ENCODE measurements at regions not wholly inside any gene's neighbourhood (a gene's known extent, or its start where the extent isn't known, plus 50 kb on each side); places are given as distances from the start of the nearest gene placed in this dataset.
A peak's percentile ranks its signal among the peaks of the same experiment; 100 is the strongest.
"Not testable (repeated sequence)": the region's sequence is repeated elsewhere in the genome, so short reads cannot be mapped to it uniquely, and the experiment has no call there.

GRCh38 chr10:22467393-22467792 lies 122.1 kb downstream of the SPAG6 start:
- not testable (repeated sequence) for H3K9me3 ChIP-seq (replicated peaks); H3K27me3 ChIP-seq; H3K36me3 ChIP-seq; H3K4me1 ChIP-seq; DNase-seq; H3K4me3 ChIP-seq; H3K27ac ChIP-seq

- DNase-seq, result no peak
- H3K4me3 ChIP-seq, result no peak overlapping the region
Observed at GRCh38 chr10:22468570-22469320, 123.4 kb downstream of the SPAG6 start.

GRCh38 chr10:22473044-22473443 lies 127.7 kb downstream of the SPAG6 start:
- DNase-seq, result no peak
- H3K4me3 ChIP-seq, result no peak overlapping the region
- H3K36me3 ChIP-seq, result no peaks in the 10 kb centered on the region
- H3K27me3 ChIP-seq, result no peaks in the 10 kb centered on the region
- H3K9me3 ChIP-seq (replicated peaks), result no peaks in the 10 kb centered on the region; the same call in 1 of the 2 replicates
- H3K27ac ChIP-seq, result no peak overlapping the region
- H3K4me1 ChIP-seq, result no peaks in the 10 kb centered on the region

More at GRCh38 chr10:22468570-22469320, 123.4 kb downstream of the SPAG6 start:
- H3K36me3 ChIP-seq, result no peaks in the 10 kb centered on the region
- no peaks in the 10 kb centered on the region for H3K27me3 ChIP-seq
- H3K27ac ChIP-seq, result no peak overlapping the region
- H3K9me3 ChIP-seq (replicated peaks), result no peaks in the 10 kb centered on the region
- H3K4me1 ChIP-seq, result no peaks in the 10 kb centered on the region

- H3K27me3 ChIP-seq, result no peaks in the 10 kb centered on the region
- DNase-seq, result no peak
- H3K27ac ChIP-seq, result no peak overlapping the region
- no peaks in the 10 kb centered on the region for H3K4me1 ChIP-seq
- no peak overlapping the region for H3K4me3 ChIP-seq
- no peaks in the 10 kb centered on the region for H3K36me3 ChIP-seq
- no peaks in the 10 kb centered on the region; the same call in 1 of the 2 replicates for H3K9me3 ChIP-seq (replicated peaks)
Observed at GRCh38 chr10:22473459-22473858, 128.2 kb downstream of the SPAG6 start.

GRCh38 chr10:22475651-22476600 lies 130.6 kb downstream of the SPAG6 start:
- Histone ChIP-seq H3K36me3 (no peaks in the 10 kb centered on the region), H3K27ac (no peak overlapping the region), H3K4me1 (no peaks in the 10 kb centered on the region), H3K27me3 (no peaks in the 10 kb centered on the region), H3K9me3 (replicated peaks) (no peaks in the 10 kb centered on the region; the same call in 1 of the 2 replicates), H3K4me3 (no peak overlapping the region)
- DNase-seq, result no peak

- Histone ChIP-seq H3K36me3 (no peaks in the 10 kb centered on the region), H3K27ac (no peak overlapping the region), H3K4me3 (no peak overlapping the region), H3K9me3 (replicated peaks) (no peaks in the 10 kb centered on the region; the same call in 1 of the 2 replicates), H3K4me1 (no peaks in the 10 kb centered on the region; the same call in 1 of the 2 replicates), H3K27me3 (no peaks in the 10 kb centered on the region)
- DNase-seq, result no peak
Observed at GRCh38 chr10:22476601-22477321, 131.5 kb downstream of the SPAG6 start.

GRCh38 chr10:22477334-22478287 lies 132.3 kb downstream of the SPAG6 start:
- DNase-seq, result no peak
- Histone ChIP-seq H3K9me3 (replicated peaks) (no peaks in the 10 kb centered on the region; the same call in 1 of the 2 replicates), H3K4me1 (no peaks in the 10 kb centered on the region; the same call in 1 of the 2 replicates), H3K36me3 (no peaks in the 10 kb centered on the region), H3K4me3 (no peak overlapping the region), H3K27me3 (no peaks in the 10 kb centered on the region), H3K27ac (no peak overlapping the region)

- Histone ChIP-seq H3K27ac (no peak overlapping the region), H3K4me1 (no peaks in the 10 kb centered on the region; the same call in 1 of the 2 replicates), H3K4me3 (no peak overlapping the region), H3K27me3 (no peaks in the 10 kb centered on the region), H3K9me3 (replicated peaks) (no peaks in the 10 kb centered on the region; the same call in 1 of the 2 replicates), H3K36me3 (no peaks in the 10 kb centered on the region)
- DNase-seq, result no peak
Observed at GRCh38 chr10:22478555-22479334, 133.4 kb downstream of the SPAG6 start.

- DNase-seq, result peak in 1 of 2 experiments; percentile 41
- Histone ChIP-seq H3K27me3 (no peaks in the 10 kb centered on the region), H3K4me3 (no peak overlapping the region), H3K27ac (no peak overlapping the region), H3K9me3 (replicated peaks) (no peaks in the 10 kb centered on the region; the same call in 1 of the 2 replicates), H3K4me1 (no peaks in the 10 kb centered on the region; the same call in 1 of the 2 replicates), H3K36me3 (no peaks in the 10 kb centered on the region)
Observed at GRCh38 chr10:22479419-22479818, 134.1 kb downstream of the SPAG6 start.

- no peak overlapping the region for H3K4me3 ChIP-seq
- no peaks in the 10 kb centered on the region for H3K9me3 ChIP-seq (replicated peaks)
- H3K4me1 ChIP-seq, result no peaks in the 10 kb centered on the region; the same call in 1 of the 2 replicates
- no peak overlapping the region for H3K27ac ChIP-seq
- H3K36me3 ChIP-seq, result no peaks in the 10 kb centered on the region
- DNase-seq, result no peak
- no peaks in the 10 kb centered on the region for H3K27me3 ChIP-seq
Observed at GRCh38 chr10:22481106-22481505, 135.8 kb downstream of the SPAG6 start.

GRCh38 chr10:22481687-22482539 lies 136.6 kb downstream of the SPAG6 start:
- peak in 1 of 2 experiments; percentile 35 for DNase-seq

GRCh38 chr10:22483132-22483531 lies 137.8 kb downstream of the SPAG6 start:
- Histone ChIP-seq H3K27me3 (no peaks in the 10 kb centered on the region), H3K4me3 (no peak overlapping the region), H3K4me1 (no peaks in the 10 kb centered on the region; the same call in 1 of the 2 replicates), H3K27ac (no peak overlapping the region), H3K9me3 (replicated peaks) (no peaks in the 10 kb centered on the region), H3K36me3 (no peaks in the 10 kb centered on the region)
- DNase-seq, result no peak

More at GRCh38 chr10:22481687-22482539, 136.6 kb downstream of the SPAG6 start:
- H3K4me3 ChIP-seq, result no peak overlapping the region
- no peaks in the 10 kb centered on the region for H3K36me3 ChIP-seq
- H3K27me3 ChIP-seq, result no peaks in the 10 kb centered on the region
- H3K9me3 ChIP-seq (replicated peaks), result no peaks in the 10 kb centered on the region
- H3K4me1 ChIP-seq, result no peaks in the 10 kb centered on the region; the same call in 1 of the 2 replicates
- no peak overlapping the region for H3K27ac ChIP-seq
